ENCODE measurements at regions not wholly inside any gene's neighbourhood (a gene's known extent, or its start where the extent isn't known, plus 50 kb on each side); places are given as distances from the start of the nearest gene placed in this dataset.

DNA sequence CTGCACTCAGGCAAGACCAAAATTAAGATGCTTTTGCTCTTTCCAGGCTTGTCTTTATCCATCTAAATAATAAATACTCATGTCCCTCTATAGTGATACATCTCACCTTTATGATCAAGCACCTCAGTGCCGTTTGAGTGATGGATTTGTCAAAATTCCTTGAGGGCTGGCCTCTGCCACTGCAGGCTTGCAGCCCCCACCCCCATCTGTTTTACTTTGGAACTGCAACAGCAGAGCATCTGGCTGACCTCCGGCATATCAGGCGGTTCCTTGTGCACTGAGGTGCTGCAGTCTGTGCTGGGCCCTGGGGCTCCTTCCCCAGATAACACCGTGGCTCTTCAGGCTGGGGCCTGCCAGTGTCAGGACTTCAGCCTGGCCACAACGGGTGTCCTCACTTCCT, 386.9 kb downstream of the CDH26 start:
- no peaks in the 10 kb centered on the region for H3K4me1 ChIP-seq (replicated peaks)
- H3K36me3 ChIP-seq = no peaks in the 10 kb centered on the region
- H3K27ac ChIP-seq = no peak overlapping the region
- H3K4me3 ChIP-seq = no peak overlapping the region
- no peak for DNase-seq (ENCODE audit: low read depth in 1 of 2, low spot score in 2 of 2)
- H3K9me3 ChIP-seq (replicated peaks) = no peaks in the 10 kb centered on the region
- H3K27me3 ChIP-seq (replicated peaks) = no peaks in the 10 kb centered on the region

DNA sequence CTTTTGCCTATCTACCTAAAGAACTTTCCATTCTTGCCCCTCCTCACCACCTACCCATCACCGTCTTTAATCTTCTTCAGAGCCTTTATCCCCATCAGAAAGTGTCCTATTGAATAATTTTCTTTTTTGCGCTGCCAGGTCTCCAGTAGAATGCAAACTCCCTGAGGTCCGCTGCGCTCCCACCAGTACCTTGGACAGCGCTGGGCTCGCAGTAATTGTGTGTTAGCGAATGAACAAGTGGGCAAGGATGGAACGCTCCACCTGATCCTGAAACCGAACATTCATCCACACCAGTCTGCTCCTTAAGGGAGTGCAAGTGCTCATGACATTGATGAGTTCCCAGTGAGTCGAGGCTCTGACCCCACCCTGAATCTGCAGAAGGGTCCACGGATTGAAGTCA, 391.2 kb downstream of the CDH26 start:
- no peaks in the 10 kb centered on the region for H3K36me3 ChIP-seq
- no peaks in the 10 kb centered on the region for H3K27me3 ChIP-seq (replicated peaks)
- no peak overlapping the region for H3K27ac ChIP-seq
- no peaks in the 10 kb centered on the region for H3K9me3 ChIP-seq (replicated peaks)
- no peak for DNase-seq (ENCODE audit: low read depth in 1 of 2, low spot score in 2 of 2)
- no peak overlapping the region for H3K4me3 ChIP-seq
- H3K4me1 ChIP-seq (replicated peaks) = no peaks in the 10 kb centered on the region

DNA sequence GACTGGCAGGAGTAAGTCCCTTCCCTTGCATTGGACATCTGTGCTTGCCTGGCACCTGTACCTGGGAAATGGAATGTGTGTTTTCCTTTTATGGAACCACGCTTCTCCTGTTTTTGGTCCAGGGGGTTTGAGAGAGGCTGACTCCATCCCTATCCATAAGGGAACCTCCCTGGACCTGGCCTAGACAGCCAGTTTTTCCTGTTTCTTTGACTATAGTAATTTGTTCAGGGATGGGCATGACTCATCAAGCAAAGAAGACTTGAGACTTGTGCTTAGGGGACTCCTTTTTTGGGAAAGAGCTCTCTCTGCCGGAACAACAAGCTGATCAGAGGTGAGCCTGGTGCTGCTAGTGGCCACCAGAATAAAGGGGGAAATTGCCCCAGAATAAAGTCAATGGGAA, 393.8 kb downstream of the CDH26 start:
- H3K36me3 ChIP-seq = no peaks in the 10 kb centered on the region

DNA sequence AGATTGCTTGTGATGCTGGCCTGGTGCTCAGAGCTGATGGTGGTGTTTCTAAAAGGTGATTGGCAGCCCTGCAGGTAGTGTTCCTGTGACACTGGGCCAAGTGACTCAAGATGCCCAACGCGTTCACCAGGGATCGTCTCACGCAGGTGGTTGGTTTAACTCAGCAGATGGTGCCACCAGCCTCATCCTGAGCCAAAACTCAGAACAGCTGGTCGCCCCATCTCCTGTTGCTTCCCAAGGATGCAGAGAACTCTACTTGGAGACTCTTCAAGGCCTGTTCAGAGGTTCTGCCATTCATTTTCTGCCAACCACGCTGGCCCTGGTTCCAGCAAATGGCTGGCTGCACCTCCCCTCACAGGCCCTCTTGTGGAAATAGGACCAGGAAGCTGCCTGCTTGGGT, 394.4 kb downstream of the CDH26 start:
- no peak overlapping the region for H3K4me3 ChIP-seq
- H3K4me1 ChIP-seq (replicated peaks) = no peaks in the 10 kb centered on the region
- no peaks in the 10 kb centered on the region for H3K27me3 ChIP-seq (replicated peaks)
- H3K36me3 ChIP-seq = no peaks in the 10 kb centered on the region
- DNase-seq (ENCODE audit: low read depth in 1 of 2, low spot score in 2 of 2) = no peak
- H3K27ac ChIP-seq = no peak overlapping the region
- no peaks in the 10 kb centered on the region for H3K9me3 ChIP-seq (replicated peaks)

More for the DNA sequence above, 393.8 kb downstream of the CDH26 start:
- Histone ChIP-seq H3K4me1 (replicated peaks) (no peaks in the 10 kb centered on the region), H3K27ac (no peak overlapping the region), H3K4me3 (no peak overlapping the region), H3K27me3 (replicated peaks) (no peaks in the 10 kb centered on the region), H3K9me3 (replicated peaks) (no peaks in the 10 kb centered on the region)
- no peak for DNase-seq (ENCODE audit: low read depth in 1 of 2, low spot score in 2 of 2)

DNA sequence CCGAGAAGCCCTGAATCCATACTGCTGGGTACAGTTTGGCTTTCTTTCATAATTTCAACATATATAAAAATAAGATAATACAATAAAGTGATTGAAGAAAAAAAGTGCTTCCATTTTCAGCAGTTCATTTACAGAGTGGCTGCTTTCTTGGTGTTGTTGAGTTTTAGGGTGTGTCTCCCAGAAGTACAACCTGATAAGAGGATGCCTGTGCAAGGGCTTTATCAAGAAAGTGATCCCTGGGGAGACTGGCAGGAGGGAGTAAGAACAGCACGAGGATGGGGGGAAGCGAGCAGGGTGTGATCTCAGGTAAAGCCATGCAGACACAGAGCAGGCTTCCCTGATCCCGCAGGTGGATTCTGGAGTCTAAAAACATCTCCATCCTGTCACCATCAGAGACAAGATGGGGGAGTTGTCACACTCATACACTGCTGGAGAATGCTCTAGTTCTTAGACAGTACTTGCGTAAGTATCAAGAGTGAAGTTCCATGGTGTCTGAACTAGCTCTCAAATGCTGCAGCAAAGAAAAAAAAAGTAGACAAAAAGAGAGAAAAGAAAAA, 395.9 kb downstream of the CDH26 start:
- H3K36me3 ChIP-seq = no peaks in the 10 kb centered on the region
- no peaks in the 10 kb centered on the region for H3K4me1 ChIP-seq (replicated peaks)
- H3K27ac ChIP-seq = no peak overlapping the region
- H3K9me3 ChIP-seq (replicated peaks) = no peaks in the 10 kb centered on the region
- no peak for DNase-seq (ENCODE audit: low read depth in 1 of 2, low spot score in 2 of 2)
- no peak overlapping the region for H3K4me3 ChIP-seq
- H3K27me3 ChIP-seq (replicated peaks) = no peaks in the 10 kb centered on the region

DNA sequence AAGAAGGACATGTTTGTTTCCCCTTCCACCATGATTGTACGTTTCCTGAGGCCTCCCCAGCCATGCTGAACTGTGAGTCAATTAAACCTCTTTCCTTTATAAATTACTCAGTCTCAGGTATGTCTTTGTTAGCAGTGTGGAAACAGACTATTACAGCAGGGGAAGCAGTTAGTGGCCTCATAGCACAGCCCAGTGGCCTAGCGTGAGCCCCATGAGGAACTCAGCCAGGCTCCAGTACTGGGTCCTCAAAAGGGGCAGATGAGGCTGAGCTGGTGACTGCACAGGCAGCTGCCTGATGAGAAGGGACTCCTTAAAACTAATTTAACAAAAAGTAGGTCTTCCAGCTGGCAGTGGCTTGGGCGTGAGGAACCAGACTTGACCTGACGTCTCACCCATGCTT, 399.9 kb downstream of the CDH26 start:
- no peak overlapping the region for H3K4me3 ChIP-seq
- H3K4me1 ChIP-seq (replicated peaks) = no peaks in the 10 kb centered on the region
- H3K27me3 ChIP-seq (replicated peaks) = no peaks in the 10 kb centered on the region
- H3K9me3 ChIP-seq (replicated peaks) = no peaks in the 10 kb centered on the region
- H3K36me3 ChIP-seq = no peaks in the 10 kb centered on the region
- DNase-seq (ENCODE audit: low read depth in 1 of 2, low spot score in 2 of 2) = no peak
- no peak overlapping the region for H3K27ac ChIP-seq

DNA sequence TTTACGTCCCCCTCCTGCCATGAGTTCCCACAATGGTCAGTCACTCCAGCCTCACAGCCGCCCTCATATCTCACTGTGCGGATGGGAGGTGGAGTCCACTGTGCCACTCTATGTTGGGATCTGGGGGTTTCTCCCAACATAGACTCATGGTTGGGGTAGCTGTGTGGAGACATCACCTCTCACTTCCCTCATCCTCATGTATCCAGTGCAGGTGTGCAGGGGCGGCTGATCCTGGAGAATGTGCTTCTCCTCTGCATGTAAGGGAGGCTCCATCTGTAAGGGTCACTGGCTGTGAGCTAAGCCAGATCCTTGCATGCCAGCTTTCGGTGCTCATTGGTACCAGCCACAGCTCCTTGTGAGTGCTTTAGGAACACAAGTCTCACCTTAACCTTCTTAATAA, 400.8 kb downstream of the CDH26 start:
- Histone ChIP-seq H3K4me3 (no peak overlapping the region), H3K9me3 (replicated peaks) (no peaks in the 10 kb centered on the region), H3K4me1 (replicated peaks) (no peaks in the 10 kb centered on the region), H3K36me3 (no peaks in the 10 kb centered on the region), H3K27ac (no peak overlapping the region), H3K27me3 (replicated peaks) (no peaks in the 10 kb centered on the region)
- no peak for DNase-seq (ENCODE audit: low read depth in 1 of 2, low spot score in 2 of 2)

DNA sequence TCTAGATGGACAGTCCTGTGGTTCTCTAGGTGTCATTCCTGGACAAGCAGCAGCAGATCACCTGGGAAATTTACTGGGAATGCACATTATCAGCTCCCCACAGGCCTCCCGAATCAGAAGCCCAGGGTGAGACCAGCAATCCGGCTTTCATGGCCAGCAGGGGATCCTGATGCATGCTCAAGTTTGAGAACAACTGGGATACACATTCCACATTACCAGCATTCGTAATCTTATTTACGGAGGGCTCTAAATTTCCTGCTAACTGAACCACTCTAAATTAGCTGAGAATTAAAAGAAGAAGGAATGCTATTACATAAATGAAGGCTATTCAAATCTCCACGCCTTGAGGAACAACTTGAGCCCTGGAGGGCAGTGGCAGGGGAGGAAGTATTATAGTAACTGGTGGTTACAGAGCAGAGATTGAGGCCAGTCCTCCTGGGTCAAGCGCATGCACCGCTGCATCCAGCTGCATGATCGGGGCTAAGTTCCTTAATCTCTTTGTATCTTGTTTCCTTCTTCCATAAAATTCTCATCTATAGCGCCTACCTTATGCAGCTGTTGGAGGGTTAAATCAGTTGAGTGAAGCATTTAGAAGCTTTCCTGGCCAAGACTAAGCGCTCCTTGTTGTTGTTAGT, 403.7 kb downstream of the CDH26 start:
- Histone ChIP-seq H3K4me3 (no peak overlapping the region), H3K27me3 (replicated peaks) (0 out of 2 replicates have a peak, but pooled peaks cover 4% of the 10 kb centered on the region), H3K36me3 (no peaks in the 10 kb centered on the region), H3K4me1 (replicated peaks) (no peaks in the 10 kb centered on the region), H3K9me3 (replicated peaks) (no peaks in the 10 kb centered on the region), H3K27ac (no peak overlapping the region)
- DNase-seq (ENCODE audit: low read depth in 1 of 2, low spot score in 2 of 2) = no peak

DNA sequence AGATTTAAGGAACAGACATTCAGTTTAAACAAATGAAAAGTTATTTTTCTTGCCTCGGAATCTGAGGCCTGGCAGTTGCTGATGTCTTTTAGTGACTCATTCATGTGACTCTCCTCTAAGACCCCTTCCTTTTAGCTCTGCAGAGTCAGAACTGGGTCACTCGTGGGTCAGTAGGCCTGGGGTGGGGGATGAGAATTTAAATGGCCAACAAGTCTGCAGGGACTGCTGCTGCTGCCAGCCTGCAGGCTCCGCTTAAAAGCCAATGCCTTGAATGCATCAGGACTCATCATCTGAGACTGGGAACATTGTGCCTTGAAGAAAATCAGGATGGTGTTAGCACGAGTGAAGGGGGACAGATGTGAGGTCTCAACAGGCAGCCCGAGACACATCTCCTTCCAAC, 404.3 kb downstream of the CDH26 start:
- Histone ChIP-seq H3K4me3 (no peak overlapping the region), H3K4me1 (replicated peaks) (no peaks in the 10 kb centered on the region), H3K27me3 (replicated peaks) (0 out of 2 replicates have a peak, but pooled peaks cover 4% of the 10 kb centered on the region), H3K9me3 (replicated peaks) (no peaks in the 10 kb centered on the region), H3K27ac (no peak overlapping the region), H3K36me3 (no peaks in the 10 kb centered on the region)
- DNase-seq (ENCODE audit: low read depth in 1 of 2, low spot score in 2 of 2) = no peak

DNA sequence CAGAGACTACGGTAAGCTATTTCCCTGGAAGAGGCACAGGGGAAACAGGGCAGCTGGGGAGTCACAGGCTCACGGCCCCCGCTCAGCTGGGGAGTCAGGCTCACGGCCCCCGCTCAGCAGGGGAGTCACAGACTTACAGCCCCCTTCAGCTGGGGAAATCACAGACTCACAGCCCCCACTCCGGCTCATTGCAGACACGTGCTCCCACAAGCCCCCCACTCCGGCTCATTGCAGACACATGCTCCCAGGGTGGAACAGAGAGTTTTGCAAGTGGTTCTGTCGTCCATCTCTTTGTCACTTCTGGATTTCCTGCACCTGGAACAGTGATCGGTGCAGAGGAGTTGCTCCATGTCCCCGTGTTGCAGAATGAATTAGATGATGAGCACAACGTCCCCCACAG, 405.5 kb downstream of the CDH26 start:
- H3K4me3 ChIP-seq = no peak overlapping the region
- H3K4me1 ChIP-seq (replicated peaks) = no peaks in the 10 kb centered on the region
- 0 out of 2 replicates have a peak, but pooled peaks cover 4% of the 10 kb centered on the region for H3K27me3 ChIP-seq (replicated peaks)
- H3K36me3 ChIP-seq = no peaks in the 10 kb centered on the region
- H3K9me3 ChIP-seq (replicated peaks) = no peaks in the 10 kb centered on the region
- H3K27ac ChIP-seq = no peak overlapping the region
- DNase-seq (ENCODE audit: low read depth in 1 of 2, low spot score in 2 of 2) = no peak

DNA sequence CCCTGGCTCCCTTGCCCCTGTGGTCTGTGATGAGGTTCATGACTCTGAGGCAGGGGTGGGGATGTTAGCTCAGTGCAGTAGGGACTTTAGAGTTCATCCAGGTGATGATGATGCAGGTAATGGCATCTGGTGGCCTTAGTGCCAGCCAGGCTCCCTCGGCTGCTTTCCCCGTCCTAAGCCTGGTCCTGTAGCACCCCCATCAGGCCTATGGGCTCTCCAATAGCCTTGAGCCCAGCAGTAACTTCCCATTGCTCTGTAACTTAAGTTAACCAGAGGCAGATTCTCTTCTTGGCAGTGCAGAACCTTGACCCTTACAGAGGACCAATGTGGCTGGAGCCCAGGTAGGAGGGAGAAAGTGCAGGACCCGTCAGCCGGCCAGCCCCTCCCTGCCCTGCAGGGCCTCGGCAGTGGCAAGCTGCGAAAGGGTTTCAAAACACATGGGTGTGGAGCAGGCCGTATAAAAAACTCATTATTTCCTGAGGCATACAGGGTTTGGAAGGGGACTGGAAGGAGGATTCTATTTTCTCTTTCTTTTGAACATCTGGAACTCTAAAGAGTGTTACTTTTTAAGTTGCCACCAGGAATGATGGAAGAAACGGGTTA, 406.9 kb downstream of the CDH26 start:
- H3K36me3 ChIP-seq = no peaks in the 10 kb centered on the region
- 0 out of 2 replicates have a peak, but pooled peaks cover 4% of the 10 kb centered on the region for H3K27me3 ChIP-seq (replicated peaks)
- no peak overlapping the region for H3K27ac ChIP-seq
- no peaks in the 10 kb centered on the region for H3K4me1 ChIP-seq (replicated peaks)
- no peaks in the 10 kb centered on the region for H3K9me3 ChIP-seq (replicated peaks)
- no peak for DNase-seq (ENCODE audit: low read depth in 1 of 2, low spot score in 2 of 2)
- no peak overlapping the region for H3K4me3 ChIP-seq

DNA sequence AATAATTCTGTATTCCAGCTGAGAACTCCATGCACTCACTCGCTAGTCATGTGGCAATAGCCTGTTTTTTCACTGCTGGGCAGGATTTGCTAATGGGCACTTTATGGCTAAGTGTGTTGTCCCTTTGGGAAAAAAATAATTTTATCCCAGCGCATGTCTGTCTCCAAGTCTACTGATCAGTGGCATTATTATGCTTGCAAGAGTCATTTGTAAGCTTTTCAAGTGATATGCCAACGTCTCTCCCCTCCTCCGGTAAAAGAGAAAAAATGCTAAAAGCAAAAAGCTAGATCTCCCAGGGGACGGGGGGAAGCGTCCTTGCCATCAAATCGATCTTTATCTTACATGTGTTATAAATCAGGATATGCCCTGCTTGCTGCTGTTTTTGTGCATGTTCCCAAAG, 407.7 kb downstream of the CDH26 start:
- no peaks in the 10 kb centered on the region for H3K36me3 ChIP-seq
- no peaks in the 10 kb centered on the region for H3K4me1 ChIP-seq (replicated peaks)
- no peak for DNase-seq (ENCODE audit: low read depth in 1 of 2, low spot score in 2 of 2)
- H3K9me3 ChIP-seq (replicated peaks) = no peaks in the 10 kb centered on the region
- H3K27ac ChIP-seq = no peak overlapping the region
- 0 out of 2 replicates have a peak, but pooled peaks cover 4% of the 10 kb centered on the region for H3K27me3 ChIP-seq (replicated peaks)
- no peak overlapping the region for H3K4me3 ChIP-seq

DNA sequence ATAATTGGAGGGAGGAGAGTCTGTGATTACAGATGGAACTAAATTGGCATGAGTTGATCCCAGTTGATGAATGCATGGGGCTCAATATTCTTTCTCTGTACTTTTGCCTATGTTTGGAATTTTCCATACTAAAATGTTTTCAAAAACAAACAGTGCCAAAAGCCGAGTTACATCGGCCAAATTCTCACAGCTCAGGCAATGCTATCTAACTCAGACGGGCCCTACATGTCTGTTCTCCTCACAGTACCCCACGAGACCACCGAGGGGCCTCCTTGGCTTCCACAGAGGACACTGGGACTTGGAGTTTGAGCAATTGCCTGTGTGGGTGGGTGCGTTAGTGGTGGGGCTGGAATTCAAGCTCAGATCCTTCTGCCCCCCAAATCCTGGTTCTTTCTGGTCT, 413.2 kb downstream of the CDH26 start:
- H3K27ac ChIP-seq = no peak overlapping the region
- H3K9me3 ChIP-seq (replicated peaks) = no peaks in the 10 kb centered on the region
- no peaks in the 10 kb centered on the region for H3K27me3 ChIP-seq (replicated peaks)
- no peak for DNase-seq (ENCODE audit: low read depth in 1 of 2, low spot score in 2 of 2)
- no peaks in the 10 kb centered on the region for H3K36me3 ChIP-seq
- H3K4me3 ChIP-seq = no peak overlapping the region
- H3K4me1 ChIP-seq (replicated peaks) = no peaks in the 10 kb centered on the region

DNA sequence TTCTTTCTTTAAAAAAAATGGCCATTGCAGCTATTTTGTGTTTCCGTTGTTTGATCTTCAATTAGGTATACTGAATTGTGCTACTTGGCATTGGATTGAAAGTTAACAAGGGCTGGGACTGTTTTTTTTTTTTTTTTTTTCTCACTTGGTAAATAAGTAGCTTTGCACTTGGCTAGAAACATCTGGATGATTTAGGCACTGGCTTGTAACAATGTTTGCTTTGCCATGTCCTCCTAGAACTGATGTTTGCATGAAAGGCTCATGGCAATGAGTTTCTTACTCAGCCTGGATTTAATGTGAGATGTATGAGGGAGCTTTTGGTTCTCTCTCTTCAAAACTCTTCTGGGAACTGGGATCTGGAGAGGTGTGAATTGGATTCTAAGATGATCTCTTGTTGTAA, 414.1 kb downstream of the CDH26 start:
- no peaks in the 10 kb centered on the region for H3K9me3 ChIP-seq (replicated peaks)
- H3K27ac ChIP-seq = no peak overlapping the region
- H3K4me1 ChIP-seq (replicated peaks) = no peaks in the 10 kb centered on the region
- H3K4me3 ChIP-seq = no peak overlapping the region
- H3K27me3 ChIP-seq (replicated peaks) = no peaks in the 10 kb centered on the region
- H3K36me3 ChIP-seq = no peaks in the 10 kb centered on the region
- no peak for DNase-seq (ENCODE audit: low read depth in 1 of 2, low spot score in 2 of 2)
